Thoracic aorta (tissue), 2 donors: ENCODE measurements at regions not wholly inside any gene's neighbourhood (a gene's known extent, or its start where the extent isn't known, plus 50 kb on each side); places are given as distances from the start of the nearest gene placed in this dataset.

Experiments used
- ATAC-seq: fragments of 150-250 bp; one replicate; pipeline ENCODE4 v1.8.0; 2017; ENCODE audit warnings: low read depth; ENCODE audit not compliant: insufficient number of reproducible peaks, low FRiP score
- DNase-seq: peaks from one replicate; pipeline ENCODE4 v3.0.0-alpha.2; 2020; ENCODE audit warnings: low spot score
- H3K27ac ChIP-seq, 2 donors: fragments of 200-600 bp; sonication (generic); 1 replicate in 1 of 2; 2 replicates in 1 of 2; pipeline ENCODE4 v1.5.1; 2016; ENCODE audit warnings: mild to moderate bottlenecking in 2 of 2, moderate library complexity in 2 of 2
- H3K27me3 ChIP-seq: fragments of 200-600 bp; sonication (generic); replicated peaks from 2 replicates; pipeline ENCODE4 v1.6.0; 2016; ENCODE audit warnings: mild to moderate bottlenecking; ENCODE audit not compliant: insufficient read depth
- H3K36me3 ChIP-seq: fragments of 200-600 bp; sonication (generic); one replicate; pipeline ENCODE4 v1.5.1; 2016
- H3K4me1 ChIP-seq, 2 donors: fragments of 200-600 bp; sonication (generic); 1 replicate in 1 of 2; 2 replicates in 1 of 2; pipeline versions ENCODE4 v1.5.1 to v1.6.0; 2016; ENCODE audit warnings: low read depth in 2 of 2, mild to moderate bottlenecking in 1 of 2; ENCODE audit not compliant: control insufficient read depth in 1 of 2
- H3K4me3 ChIP-seq: fragments of 200-600 bp; sonication (generic); 2 replicates; pipeline ENCODE4 v1.5.1; 2016; ENCODE audit warnings: mild to moderate bottlenecking
- H3K9me3 ChIP-seq: fragments of 200-600 bp; sonication (generic); 2 replicates; pipeline ENCODE4 v1.5.1; 2016
- CTCF ChIP-seq: fragments of 200-600 bp; sonication (generic); IDR thresholded peaks from one replicate; pipeline ENCODE4 v1.5.1; 2019; ENCODE audit warnings: antibody characterized with exemption

DNA sequence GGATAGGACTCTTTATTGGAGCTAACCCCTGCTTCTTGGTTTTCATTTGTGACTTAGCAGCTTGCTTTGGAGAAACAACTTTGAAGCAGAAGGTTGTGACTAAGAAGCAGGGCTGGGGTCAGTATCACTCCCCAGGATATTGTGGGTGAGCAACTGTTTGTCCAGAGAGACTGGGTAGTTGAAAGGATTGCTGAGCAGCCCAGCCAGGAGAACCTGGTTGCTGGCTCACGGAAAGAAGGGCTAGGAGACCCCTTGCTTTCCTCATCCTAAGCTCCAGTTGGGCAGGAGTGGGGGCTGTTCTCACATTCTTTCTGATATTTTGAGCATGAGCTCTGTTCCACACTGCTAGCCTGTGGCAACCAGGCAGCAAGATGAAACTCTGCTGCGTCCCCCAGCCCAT lies 151.2 kb downstream of the CBLN1 start:
- H3K4me1 ChIP-seq: no peaks in the 10 kb centered on the region
- no peak overlapping the region for H3K27ac ChIP-seq
- ATAC-seq (no peak), DNase-seq (no peak)
- no peaks in the 10 kb centered on the region for H3K36me3 ChIP-seq
- H3K9me3 ChIP-seq: no peaks in the 10 kb centered on the region
- no peak overlapping the region for H3K4me3 ChIP-seq
- H3K27me3 ChIP-seq: no peaks in the 10 kb centered on the region
- TF ChIP-seq CTCF: no peak

DNA sequence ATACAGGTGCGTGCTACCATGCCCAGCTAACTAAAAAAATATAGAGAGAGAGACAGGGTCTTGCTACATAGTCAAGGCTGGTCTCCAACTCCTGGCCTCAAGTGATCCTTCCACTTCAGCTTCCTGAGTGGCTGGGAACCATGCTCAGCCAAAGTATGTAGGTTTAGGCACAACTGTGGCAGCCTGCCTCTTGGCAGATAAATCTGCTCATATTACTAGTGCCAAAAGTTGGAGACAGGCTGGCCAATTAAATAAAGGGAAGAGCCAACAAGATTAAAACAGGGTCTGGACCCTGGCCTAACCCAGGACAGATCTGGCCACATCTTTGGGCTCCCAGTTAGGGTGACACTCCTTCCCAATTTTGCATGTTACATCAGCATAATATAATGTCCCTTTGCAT lies 151.7 kb downstream of the CBLN1 start:
- Histone ChIP-seq H3K27ac (no peak overlapping the region), H3K9me3 (no peaks in the 10 kb centered on the region), H3K4me1 (no peaks in the 10 kb centered on the region), H3K36me3 (no peaks in the 10 kb centered on the region), H3K27me3 (no peaks in the 10 kb centered on the region), H3K4me3 (no peak overlapping the region)
- DNase-seq: no peak
- TF ChIP-seq CTCF: no peak
- ATAC-seq: no peak

- Histone ChIP-seq H3K4me1 (no peaks in the 10 kb centered on the region), H3K9me3 (no peaks in the 10 kb centered on the region), H3K27me3 (no peaks in the 10 kb centered on the region), H3K4me3 (no peak overlapping the region), H3K27ac (no peak overlapping the region), H3K36me3 (no peaks in the 10 kb centered on the region)
- no peak for TF ChIP-seq CTCF
- DNase-seq: no peak
- ATAC-seq: no peak
Measured at GRCh38 chr16:49128740-49129139, 152.9 kb downstream of the CBLN1 start.

GRCh38 chr16:49127103-49127502 lies 154.5 kb downstream of the CBLN1 start:
- H3K4me3 ChIP-seq: no peak overlapping the region
- no peaks in the 10 kb centered on the region for H3K9me3 ChIP-seq
- no peaks in the 10 kb centered on the region for H3K27me3 ChIP-seq
- no peak for TF ChIP-seq CTCF
- ATAC-seq (no peak), DNase-seq (no peak)
- no peak overlapping the region for H3K27ac ChIP-seq
- no peaks in the 10 kb centered on the region for H3K4me1 ChIP-seq
- H3K36me3 ChIP-seq: no peaks in the 10 kb centered on the region

DNA sequence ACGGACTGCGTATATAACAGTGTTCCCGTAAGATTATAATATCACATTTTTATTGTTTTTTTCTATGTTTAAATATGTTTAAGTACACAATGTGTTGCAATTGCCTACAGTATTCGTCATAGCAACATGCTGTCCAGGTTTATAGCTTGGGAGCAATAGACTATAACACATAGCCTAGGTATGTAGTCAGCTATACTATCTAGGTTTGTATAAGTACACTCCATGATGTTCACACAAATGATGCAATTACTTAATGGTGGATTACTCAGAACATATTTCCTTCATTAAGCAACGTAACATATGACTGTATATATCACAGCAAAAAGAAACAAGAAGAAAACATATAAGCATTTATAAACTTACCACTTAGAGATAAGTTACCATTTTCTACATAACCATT lies 160.0 kb downstream of the CBLN1 start:
- Histone ChIP-seq H3K9me3 (no peaks in the 10 kb centered on the region), H3K27ac (no peak overlapping the region), H3K4me3 (no peak overlapping the region), H3K4me1 (no peaks in the 10 kb centered on the region), H3K27me3 (no peaks in the 10 kb centered on the region), H3K36me3 (no peaks in the 10 kb centered on the region)
- ATAC-seq (no peak), DNase-seq (no peak)
- no peak for TF ChIP-seq CTCF
